ENCODE measurements at regions not wholly inside any gene's neighbourhood (a gene's known extent, or its start where the extent isn't known, plus 50 kb on each side); places are given as distances from the start of the nearest gene placed in this dataset.
A peak's percentile ranks its signal among the peaks of the same experiment; 100 is the strongest.
"Not testable (repeated sequence)": the region's sequence is repeated elsewhere in the genome, so short reads cannot be mapped to it uniquely, and the experiment has no call there.

DNA sequence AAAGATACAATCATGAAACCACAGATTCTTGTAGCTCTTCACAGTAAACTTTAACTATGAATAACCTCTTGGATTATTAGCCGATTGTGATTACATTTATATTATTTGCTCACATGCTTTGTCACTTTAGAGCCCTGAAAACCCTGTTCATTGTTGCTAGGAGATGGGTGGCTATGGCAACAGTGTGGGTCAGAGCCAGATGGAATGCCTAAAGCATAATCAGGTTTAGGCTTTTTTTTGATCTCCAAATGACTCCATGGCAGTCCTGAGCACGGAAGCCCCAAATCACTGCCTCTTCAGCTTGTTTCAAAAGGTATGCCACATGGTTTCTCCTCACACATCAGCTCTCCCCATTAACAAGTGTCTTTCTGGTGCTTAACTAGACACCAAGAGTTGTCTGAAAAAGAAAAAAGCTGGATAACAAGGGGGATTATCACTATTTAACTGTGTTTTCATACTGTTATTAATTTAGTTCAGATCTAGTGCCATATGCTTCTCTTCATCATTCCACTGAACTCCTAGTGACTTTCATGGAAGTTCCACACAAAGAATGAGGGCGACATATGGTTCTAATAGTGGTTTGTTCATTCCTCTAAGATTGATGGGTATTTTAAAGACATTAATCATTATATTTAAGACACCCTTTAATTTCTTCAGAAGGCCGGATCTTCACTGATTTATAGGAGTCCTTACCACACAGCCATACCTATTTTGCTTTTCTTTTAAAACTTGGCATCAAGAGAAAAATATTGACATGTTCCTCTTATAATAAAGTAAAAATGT lies 88.8 kb upstream of the PAM start:
- DNase-seq, result no peak

DNA sequence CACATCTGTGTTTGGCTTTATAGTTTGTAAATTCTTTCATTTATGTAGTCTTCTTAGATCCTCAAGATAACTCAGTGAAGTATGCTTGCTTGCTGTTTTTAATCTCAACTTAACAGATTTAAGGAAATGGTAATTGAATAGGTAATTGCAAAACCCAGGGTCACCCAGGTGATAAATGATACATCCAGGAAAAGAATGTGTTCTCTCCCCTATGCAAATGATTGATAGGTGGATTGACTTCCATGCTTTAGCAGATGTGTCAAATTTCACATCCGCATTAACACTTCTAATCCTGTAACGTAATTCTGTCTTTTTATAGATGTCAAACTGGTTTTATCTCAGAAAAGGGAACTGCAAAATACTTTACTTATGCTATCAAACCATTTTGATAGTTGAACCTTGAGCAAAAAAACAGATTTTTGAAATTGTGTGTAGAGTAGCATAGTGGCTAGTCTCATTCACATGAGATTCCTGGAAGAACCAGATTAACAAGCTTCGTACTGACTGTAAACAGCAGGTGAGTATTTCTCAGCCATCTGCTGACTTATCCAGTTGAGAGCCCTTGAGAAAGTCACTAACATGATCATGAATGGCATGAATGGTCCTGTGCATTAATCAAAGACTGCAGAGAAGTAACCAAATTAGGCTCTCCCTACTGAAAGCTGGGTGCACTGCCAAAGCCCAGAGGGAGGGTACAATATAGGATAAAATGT lies 86.7 kb upstream of the PAM start:
- no peak for DNase-seq

DNA sequence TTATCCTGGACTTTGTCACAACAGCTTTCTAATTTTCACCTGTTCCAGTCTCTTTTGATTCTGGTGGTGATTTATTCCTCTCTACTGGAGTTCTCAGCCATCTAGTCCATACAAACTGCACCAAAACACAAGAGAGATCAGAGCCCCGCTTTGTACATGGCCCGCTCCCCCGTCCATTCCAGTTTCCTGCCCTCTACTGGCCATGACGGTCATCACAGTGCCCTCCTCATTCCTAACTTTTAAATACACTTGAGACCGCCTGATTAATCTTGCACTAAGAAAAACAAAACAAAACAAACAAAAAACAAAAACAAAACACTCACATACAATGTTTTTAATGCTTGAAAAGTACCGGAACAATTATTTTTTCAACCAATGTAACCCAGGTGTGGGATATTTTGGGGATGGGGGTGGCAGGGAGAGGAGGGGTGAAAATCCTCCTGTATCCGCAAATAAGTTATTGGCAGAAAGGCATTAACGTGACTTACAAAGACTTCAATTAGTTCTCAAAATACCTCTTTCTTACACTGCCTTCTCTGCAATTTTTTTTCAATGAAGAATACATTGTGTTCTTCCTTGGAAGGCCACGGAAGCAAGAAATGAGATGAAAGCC lies 84.8 kb upstream of the PAM start:
- no peak for DNase-seq

DNA sequence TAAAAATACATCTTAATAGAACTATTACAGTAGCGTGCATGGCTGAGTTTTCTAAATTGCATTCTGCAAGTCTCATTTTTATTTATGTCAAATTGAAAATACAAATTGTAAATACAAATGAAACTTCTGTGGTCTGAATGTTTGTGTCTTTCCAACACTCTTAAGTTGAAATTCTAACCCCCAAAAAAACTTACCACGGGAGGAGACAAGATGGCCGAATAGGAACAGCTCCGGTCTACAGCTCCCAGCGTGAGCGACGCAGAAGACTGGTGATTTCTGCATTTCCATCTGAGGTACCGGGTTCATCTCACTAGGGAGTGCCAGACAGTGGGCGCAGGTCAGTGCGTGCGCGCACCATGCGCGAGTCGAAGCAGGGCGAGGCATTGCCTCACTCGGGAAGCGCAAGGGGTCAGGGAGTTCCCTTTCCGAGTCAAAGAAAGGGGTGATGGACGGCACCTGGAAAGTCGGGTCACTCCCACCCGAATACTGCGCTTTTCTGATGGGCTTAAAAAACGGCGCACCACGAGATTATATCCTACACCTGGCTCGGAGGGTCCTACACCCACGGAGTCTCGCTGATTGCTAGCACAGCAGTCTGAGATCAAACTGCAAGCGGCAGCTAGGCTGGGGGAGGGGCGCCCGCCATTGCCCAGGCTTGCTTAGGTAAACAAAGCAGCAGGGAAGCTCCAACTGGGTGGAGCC lies 83.9 kb upstream of the PAM start:
- not testable (repeated sequence) for DNase-seq

DNA sequence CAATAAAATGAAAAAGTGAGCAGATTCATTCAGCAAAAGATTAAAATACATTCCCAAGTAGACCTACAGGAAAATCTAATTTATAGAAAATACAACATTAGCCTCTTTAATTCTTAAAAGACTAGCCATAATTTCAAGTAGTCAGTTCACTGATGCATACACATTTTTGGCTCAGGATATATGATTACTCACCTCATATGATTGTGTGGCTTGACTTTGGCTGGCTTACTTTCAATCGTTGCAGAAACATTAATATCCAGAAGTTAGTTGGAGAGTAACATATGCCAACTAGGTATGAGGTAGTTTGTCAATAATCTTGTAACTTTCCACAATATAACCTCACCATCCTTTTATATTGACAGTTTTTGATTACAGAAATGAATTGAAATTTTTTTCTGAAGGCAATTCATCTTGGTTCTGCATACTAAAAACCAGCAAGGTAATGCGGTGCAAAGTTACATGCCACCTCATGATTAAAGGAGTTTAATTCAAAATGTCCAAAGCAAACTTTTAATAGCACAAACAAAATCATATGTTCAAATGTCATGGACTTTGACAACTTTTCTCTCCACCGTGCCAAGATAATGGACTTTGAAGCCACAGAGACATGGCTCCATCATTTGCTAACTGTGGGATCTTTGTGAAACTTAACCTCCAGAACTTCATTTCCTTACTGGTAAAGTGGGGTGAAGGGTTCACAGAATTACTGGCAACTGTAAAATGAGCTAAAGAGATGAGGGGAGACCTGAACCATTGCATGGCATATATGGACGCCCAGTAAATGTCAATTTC lies 76.6 kb upstream of the PAM start:
- no peak for DNase-seq

DNA sequence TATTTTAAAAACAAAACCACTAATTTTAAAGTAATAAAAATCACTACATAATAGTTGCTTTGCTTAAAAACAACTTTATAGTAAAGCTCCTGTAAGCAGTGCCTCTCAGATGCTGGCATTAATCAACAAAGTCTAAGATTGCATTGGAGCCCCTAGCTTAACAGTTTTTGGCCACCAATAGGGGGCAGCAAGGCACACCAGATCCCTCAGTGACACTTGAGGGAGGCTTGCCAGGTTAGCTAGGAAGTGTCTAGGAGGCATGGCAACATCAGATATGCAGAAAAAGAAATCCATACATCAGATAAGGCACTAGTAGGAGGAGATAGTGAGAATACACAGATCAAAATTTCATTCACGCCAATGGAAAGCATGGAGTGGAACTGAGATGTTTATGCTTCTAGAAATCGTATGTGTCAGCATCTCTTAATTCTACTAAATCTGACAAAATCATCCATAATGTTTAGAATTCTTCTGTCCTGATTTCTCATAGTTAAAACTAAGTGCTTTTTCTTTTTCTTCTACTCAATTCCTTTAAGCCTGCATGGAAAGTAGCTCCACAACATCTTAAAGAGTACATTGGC lies 73.6 kb upstream of the PAM start:
- peak in 3 of 4 experiments; percentile 0 to 8 (median 3) for DNase-seq

DNA sequence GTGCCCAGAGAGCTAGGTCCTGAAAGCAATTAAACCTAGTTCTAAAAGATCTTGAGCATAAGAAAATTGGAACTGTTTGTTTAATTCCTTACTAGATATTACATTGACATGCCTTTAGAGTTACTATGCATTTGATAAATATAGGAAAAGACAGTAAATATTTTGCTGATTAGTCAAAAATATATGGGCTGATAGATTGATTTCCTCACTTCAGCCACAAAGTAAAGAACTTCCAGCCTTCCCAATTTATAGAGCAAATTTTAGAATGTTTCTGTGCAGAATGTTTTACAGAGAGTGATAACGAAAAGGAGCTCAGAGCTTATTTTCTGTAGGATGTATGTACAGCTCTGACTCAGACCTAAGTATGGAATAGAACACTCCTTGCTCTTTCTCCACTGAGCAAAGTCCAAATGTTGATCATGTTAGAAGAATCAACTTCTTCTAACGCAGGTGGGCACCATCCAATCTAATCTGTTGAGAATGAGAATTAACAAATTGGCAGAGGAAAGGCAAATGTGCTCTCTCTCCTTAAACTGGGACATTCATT lies 72.9 kb upstream of the PAM start:
- no peak for DNase-seq

DNA sequence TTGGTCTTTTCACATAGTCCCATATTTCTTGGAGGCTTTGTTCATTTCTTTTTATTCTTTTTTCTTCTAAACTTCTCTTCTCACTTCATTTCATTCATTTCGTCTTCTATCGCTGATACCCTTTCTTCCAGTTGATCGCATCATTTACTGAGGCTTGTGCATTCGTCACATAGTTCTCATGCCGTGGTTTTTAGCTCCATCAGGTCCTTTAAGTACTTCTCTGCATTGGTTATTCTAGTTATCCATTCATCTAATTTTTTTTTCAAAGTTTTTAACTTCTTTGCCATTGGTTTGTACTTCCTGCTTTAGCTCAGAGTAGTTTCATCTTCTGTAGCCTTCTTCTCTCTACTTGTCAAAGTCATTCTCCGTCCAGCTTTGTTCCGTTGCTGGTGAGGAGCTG lies 67.0 kb upstream of the PAM start:
- not testable (repeated sequence) for DNase-seq

DNA sequence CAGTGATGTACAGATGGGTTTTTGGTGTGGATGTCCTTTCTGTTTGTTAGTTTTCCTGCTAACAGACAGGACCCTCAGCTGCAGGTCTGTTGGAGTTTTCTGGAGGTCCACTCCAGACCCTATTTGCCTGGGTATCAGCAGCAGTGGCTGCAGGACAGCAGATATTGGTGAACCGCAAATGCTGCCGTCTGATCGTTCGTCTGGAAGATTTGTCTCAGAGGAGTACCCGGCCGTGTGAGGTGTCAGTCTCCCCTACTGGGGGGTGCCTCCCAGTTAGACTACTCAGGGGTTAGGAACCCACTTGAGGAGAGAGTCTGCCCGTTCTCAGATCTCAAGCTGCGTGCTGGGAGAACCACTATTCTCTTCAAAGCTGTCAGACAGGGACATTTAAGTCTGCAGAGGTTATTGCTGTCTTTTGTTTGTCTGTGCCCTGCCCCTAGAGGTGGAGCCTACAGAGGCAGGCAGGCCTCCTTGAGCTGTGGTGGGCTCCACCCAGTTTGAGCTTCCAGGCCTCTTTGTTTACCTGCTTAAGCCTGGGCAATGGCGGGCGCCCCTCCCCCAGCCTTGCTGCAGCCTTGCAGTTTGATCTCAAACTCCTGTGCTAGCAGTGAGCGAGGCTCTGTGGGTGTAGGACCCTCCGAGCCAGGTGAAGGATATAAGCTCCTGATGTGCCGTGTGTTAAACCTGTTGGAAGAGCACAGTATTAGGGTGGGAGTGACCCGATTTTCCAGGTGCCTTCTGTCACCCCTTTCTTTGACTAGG lies 66.3 kb upstream of the PAM start:
- not testable (repeated sequence) for DNase-seq

DNA sequence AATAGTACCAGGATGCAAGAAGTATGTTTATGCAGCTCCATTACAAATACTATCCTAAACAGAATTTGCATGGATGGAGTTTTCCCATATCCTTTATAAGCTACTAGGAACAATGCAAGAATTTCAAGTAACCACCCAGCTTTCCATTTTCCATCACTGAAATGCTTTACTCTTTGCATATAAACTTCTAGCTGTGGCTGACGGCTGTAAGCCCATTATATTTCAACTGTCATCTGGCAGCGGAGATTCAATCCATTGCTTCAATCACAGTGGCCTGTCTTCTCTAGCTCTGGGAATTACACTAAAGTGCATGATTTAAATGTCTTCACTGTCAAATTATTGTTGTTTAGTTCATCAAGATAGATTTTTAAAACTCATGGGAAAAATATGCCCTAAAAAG lies 64.2 kb upstream of the PAM start:
- no peak for DNase-seq

DNA sequence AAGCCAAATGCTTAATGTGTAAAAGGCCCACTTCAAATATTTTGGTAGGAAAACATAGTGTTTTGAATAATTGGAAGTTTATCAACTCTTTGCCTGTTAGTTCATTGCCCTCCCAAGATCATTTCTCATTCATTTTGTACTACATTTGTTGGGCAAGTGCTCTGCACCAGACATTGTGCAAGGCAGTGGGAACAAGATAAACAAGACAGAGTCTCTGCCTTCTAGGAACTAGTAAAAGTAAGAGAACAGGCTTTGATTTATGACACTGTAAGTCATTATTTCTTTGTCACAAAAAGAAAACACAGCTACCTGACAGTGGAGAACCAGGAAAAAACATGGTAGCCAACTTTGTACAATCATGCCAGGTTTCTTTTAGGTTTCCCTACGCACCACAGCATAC lies 63.7 kb upstream of the PAM start:
- no peak for DNase-seq

DNA sequence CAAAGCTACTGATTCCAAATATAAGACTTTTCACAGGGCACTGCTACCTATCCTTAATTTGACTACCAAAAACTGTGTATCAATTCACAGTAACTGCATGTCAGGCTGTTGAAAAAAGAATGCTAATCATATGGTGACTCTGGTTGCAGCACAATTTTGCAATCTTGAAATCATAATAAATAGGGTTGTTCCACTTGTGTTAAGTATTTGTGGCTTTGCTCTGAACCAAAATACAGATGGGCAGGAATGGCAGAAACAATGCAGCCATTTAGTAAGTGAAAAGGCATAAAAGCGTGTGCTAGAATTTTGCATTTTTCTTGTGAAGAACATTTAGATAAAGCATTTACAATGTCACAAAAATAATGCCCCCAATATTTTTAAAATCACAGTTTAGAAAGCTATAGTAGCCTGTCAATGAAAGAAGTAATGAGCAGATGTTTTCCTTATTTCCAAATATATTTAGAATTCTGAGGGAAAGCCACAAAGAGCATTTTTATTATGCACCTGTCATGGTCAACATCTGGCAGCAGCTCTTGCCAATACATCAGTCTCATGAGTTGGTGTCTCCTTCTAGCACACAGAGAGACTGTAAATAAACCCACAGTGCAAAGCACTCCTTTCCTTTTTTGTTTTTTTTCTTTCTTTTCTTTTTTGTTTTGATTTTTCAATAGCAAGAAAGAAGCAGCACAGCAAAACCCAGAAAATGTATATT lies 54.8 kb upstream of the PAM start:
- no peak for DNase-seq

DNA sequence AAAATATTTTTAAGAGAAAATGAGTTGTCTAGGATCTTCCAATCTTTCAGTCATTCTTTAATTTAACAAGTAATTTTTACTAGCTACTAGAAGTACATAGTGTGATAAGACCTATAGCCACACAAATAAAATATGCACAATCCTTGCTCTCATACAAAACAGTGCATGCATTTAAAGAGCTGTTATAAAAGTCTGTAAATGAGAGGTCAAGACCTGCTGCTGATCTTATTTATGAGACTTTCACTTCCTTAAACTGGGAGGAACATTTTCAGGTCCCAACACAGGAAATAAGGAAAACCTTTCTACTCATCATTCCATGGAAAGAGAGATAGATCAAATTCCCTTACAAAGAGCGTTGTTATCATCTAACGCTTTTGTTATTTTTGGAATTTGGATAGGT lies 54.2 kb upstream of the PAM start:
- no peak for DNase-seq

DNA sequence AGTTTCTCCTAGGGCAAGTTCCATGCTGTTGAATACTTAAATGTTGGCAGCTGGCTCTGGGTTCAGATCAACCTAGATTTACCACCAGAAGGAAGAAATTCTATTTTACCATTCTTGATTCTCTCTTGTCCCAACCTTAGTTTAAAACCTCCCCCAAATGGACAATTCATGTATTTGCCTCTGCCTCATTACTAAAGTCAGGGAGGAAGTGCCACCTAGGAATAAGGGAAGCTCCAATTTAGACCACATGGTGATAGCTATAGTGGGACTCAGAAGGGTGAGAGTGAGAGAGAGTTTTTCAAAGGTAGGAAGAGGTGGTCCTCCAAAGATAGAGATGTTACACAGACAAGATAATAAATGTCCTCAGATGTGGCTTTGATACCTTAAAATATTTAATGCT lies 53.4 kb upstream of the PAM start:
- no peak for DNase-seq

All from activated naive CD4-positive, alpha-beta T cell (primary cell).